ENCODE measurements at regions not wholly inside any gene's neighbourhood (a gene's known extent, or its start where the extent isn't known, plus 50 kb on each side); places are given as distances from the start of the nearest gene placed in this dataset.

DNA sequence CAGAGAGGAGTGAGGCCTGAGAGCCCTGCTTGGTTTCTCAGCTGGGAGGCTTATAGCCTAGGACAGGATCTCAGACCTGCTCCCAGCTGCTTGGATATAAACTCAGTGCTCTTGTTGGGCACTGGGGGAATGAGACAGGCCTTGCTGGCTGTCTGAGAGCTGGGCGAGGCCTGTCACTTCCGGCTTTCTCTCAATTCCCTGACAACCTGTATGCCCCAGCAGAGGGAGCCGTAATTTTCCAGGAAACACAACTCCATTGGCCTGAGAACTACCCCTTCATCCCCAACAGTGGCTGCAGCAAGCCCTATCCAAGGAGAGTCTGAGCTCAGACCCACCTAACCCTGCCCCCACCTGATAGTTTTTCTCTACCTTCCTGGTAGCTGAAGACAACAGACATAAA is 258.3 kb upstream of the STXBP6 start:
- no peak for FAIRE-seq
- no peaks in the 10 kb centered on the region for H3K4me1 ChIP-seq (ENCODE audit: control insufficient read depth, extremely low read depth, insufficient read depth, low read length)
- BruUV-seq (replicated peaks), result no TSS peak
- H3K79me2 ChIP-seq (ENCODE audit: control insufficient read depth, insufficient read depth, low read length), result no peaks in the 10 kb centered on the region
- no peak overlapping the region for H3K9ac ChIP-seq (replicated peaks; ENCODE audit: extremely low read depth, insufficient read depth, low read length)
- POLR2A ChIA-PET, result no interaction called here
- no peak for DNase-seq (ENCODE audit: low read depth, low spot score)
- H3K27ac ChIP-seq (ENCODE audit: insufficient read depth, low read depth, low read length), result no peak overlapping the region
- no peak for TF ChIP-seq EZH2 (IDR thresholded peaks at IDR 0.05; ENCODE audit: borderline replicate concordance, low read depth, low read length, severe bottlenecking)
- TF ChIP-seq, protein P1, sequence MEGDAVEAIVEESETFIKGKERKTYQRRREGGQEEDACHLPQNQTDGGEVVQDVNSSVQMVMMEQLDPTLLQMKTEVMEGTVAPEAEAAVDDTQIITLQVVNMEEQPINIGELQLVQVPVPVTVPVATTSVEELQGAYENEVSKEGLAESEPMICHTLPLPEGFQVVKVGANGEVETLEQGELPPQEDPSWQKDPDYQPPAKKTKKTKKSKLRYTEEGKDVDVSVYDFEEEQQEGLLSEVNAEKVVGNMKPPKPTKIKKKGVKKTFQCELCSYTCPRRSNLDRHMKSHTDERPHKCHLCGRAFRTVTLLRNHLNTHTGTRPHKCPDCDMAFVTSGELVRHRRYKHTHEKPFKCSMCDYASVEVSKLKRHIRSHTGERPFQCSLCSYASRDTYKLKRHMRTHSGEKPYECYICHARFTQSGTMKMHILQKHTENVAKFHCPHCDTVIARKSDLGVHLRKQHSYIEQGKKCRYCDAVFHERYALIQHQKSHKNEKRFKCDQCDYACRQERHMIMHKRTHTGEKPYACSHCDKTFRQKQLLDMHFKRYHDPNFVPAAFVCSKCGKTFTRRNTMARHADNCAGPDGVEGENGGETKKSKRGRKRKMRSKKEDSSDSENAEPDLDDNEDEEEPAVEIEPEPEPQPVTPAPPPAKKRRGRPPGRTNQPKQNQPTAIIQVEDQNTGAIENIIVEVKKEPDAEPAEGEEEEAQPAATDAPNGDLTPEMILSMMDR (IDR thresholded peaks at IDR 0.05; ENCODE audit: extremely low read depth in 1 of 2, insufficient read depth in 1 of 2, low read depth in 1 of 2, low read length in 2 of 2), result peak in 1 of 2 donors; percentile 21
- no peak overlapping the region for H3K4me3 ChIP-seq (replicated peaks in 1 of 3; ENCODE audit: insufficient read depth in 1 of 3, low read depth in 1 of 3, low read length in 3 of 3)
- H3K9me3 ChIP-seq (replicated peaks; ENCODE audit: control insufficient read depth, insufficient read depth, low read length), result no peaks in the 10 kb centered on the region
- no peaks in the 10 kb centered on the region for H3K36me3 ChIP-seq (ENCODE audit: control insufficient read depth in 2 of 2, extremely low read depth in 1 of 2, insufficient read depth in 2 of 2, low read length in 2 of 2)
- no peak overlapping the region for H3K4me2 ChIP-seq (ENCODE audit: insufficient read depth, low read length)
- CTCF ChIA-PET, result interaction anchor here (1.5 to 2.0 kb wide), 3 partner anchors 73 to 98 kb away, joined by 6 to 18 read pairs (median 18); no protein-coding TSS in a partner anchor
- no peaks in the 10 kb centered on the region for H3K9me1 ChIP-seq (replicated peaks; ENCODE audit: control insufficient read depth, extremely low read depth, insufficient read depth, low read length)
- H2AFZ ChIP-seq (ENCODE audit: low read depth, low read length), result no peak overlapping the region
- no peaks in the 10 kb centered on the region for H4K20me1 ChIP-seq (replicated peaks; ENCODE audit: control insufficient read depth, extremely low read depth, insufficient read depth, low read length)
- dilution Hi-C loops (cut with MboI; ENCODE audit: extremely low pct_ligation_motif_present, low sequenced_read_pairs), result no loop called here
- intact Hi-C loops (cut with micrococcal nuclease), result loop anchor here (1.0 kb wide), 1 partner anchor 98 kb away; no protein-coding TSS in a partner anchor
- H3K27me3 ChIP-seq (ENCODE audit: control insufficient read depth in 2 of 2, insufficient read depth in 2 of 2, low read length in 2 of 2), result no peaks in the 10 kb centered on the region

DNA sequence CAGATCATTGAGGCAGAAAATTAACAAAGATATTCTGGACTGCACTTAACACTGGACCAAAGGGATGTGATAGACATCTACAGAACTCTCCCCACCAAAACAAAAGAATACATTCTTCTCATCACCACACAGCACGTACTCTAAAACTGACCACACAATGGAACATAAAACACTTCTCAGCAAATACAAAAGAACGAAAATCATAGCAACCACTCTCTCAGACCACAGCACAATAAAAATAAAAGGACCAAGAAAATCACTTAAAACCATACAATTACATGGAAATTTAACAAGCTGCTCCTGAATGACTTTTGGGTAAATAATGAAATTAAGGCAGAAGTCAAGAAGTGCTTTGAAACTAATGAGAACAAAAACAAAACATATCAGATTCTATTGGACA is 254.0 kb upstream of the STXBP6 start:
- H3K79me2 ChIP-seq (ENCODE audit: control insufficient read depth, insufficient read depth, low read length), result no peaks in the 10 kb centered on the region
- ChIA-PET CTCF (interaction anchor here (1.4 kb wide), 1 partner anchor 97 kb away, joined by 4 read pairs; no protein-coding TSS in a partner anchor), POLR2A (no interaction called here)
- H3K27ac ChIP-seq (ENCODE audit: insufficient read depth, low read depth, low read length), result no peak overlapping the region
- H3K4me1 ChIP-seq (ENCODE audit: control insufficient read depth, extremely low read depth, insufficient read depth, low read length), result no peaks in the 10 kb centered on the region
- H4K20me1 ChIP-seq (replicated peaks; ENCODE audit: control insufficient read depth, extremely low read depth, insufficient read depth, low read length), result no peaks in the 10 kb centered on the region
- H2AFZ ChIP-seq (ENCODE audit: low read depth, low read length), result no peak overlapping the region
- H3K9me3 ChIP-seq (replicated peaks; ENCODE audit: control insufficient read depth, insufficient read depth, low read length), result no peaks in the 10 kb centered on the region
- no peak overlapping the region for H3K4me3 ChIP-seq (replicated peaks in 1 of 3; ENCODE audit: insufficient read depth in 1 of 3, low read depth in 1 of 3, low read length in 3 of 3)
- TF ChIP-seq POLR2AphosphoS5 (IDR thresholded peaks at IDR 0.05; ENCODE audit: insufficient read depth, low read depth, low read length) (no peak), MYC (IDR thresholded peaks at IDR 0.05; ENCODE audit: low read depth, low read length) (no peak), GATA2 (IDR thresholded peaks at IDR 0.05; ENCODE audit: insufficient read depth, insufficient read length, low read depth, low read length) (no peak), POLR2A (IDR thresholded peaks at IDR 0.05; ENCODE audit: low read depth, low read length) (no peak), JUN (IDR thresholded peaks at IDR 0.05; ENCODE audit: borderline replicate concordance, insufficient read depth, insufficient read length, low read depth) (no peak), EZH2 (IDR thresholded peaks at IDR 0.05; ENCODE audit: borderline replicate concordance, low read depth, low read length, severe bottlenecking) (no peak), FOS (IDR thresholded peaks at IDR 0.05; ENCODE audit: borderline replicate concordance, insufficient read depth, low read length) (no peak)
- TF ChIP-seq, protein P2, sequence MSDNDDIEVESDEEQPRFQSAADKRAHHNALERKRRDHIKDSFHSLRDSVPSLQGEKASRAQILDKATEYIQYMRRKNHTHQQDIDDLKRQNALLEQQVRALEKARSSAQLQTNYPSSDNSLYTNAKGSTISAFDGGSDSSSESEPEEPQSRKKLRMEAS (IDR thresholded peaks at IDR 0.05; ENCODE audit: insufficient read depth, insufficient read length), result no peak
- TF ChIP-seq, protein P1 (IDR thresholded peaks at IDR 0.05; ENCODE audit: extremely low read depth in 1 of 2, insufficient read depth in 1 of 2, low read depth in 1 of 2, low read length in 2 of 2), result no peak
- FAIRE-seq (no peak), DNase-seq (ENCODE audit: low read depth, low spot score) (no peak)
- no peaks in the 10 kb centered on the region for H3K27me3 ChIP-seq (ENCODE audit: control insufficient read depth in 2 of 2, insufficient read depth in 2 of 2, low read length in 2 of 2)
- BruUV-seq (replicated peaks), result no TSS peak
- dilution Hi-C loops (cut with MboI; ENCODE audit: extremely low pct_ligation_motif_present, low sequenced_read_pairs) (no loop called here), intact Hi-C loops (cut with micrococcal nuclease) (no loop called here)
- no peak overlapping the region for H3K9ac ChIP-seq (replicated peaks; ENCODE audit: extremely low read depth, insufficient read depth, low read length)
- H3K36me3 ChIP-seq (ENCODE audit: control insufficient read depth in 2 of 2, extremely low read depth in 1 of 2, insufficient read depth in 2 of 2, low read length in 2 of 2), result no peaks in the 10 kb centered on the region
- no peaks in the 10 kb centered on the region for H3K9me1 ChIP-seq (replicated peaks; ENCODE audit: control insufficient read depth, extremely low read depth, insufficient read depth, low read length)
- H3K4me2 ChIP-seq (ENCODE audit: insufficient read depth, low read length), result no peak overlapping the region
